Ishikawa (cell line): ENCODE measurements at regions not wholly inside any gene's neighbourhood (a gene's known extent, or its start where the extent isn't known, plus 50 kb on each side); places are given as distances from the start of the nearest gene placed in this dataset.

ENCODE experiments used
- CEBPB ChIP-seq: IDR thresholded peaks from 2 replicates; pipeline ENCODE4 v1.6.1; 2012
- CREB1 ChIP-seq: IDR thresholded peaks from 2 replicates; pipeline ENCODE4 v1.6.1; 2012; ENCODE audit warnings: low read depth
- EGR1 ChIP-seq: IDR thresholded peaks from 2 replicates; pipeline ENCODE4 v1.6.1; 2012
- EP300 ChIP-seq: IDR thresholded peaks from 2 replicates; pipeline ENCODE4 v1.6.1; 2012; ENCODE audit warnings: borderline replicate concordance
- FOXM1 ChIP-seq: IDR thresholded peaks from 2 replicates; pipeline ENCODE4 v1.6.1; 2012; ENCODE audit warnings: low read depth, borderline replicate concordance
- NFIC ChIP-seq: IDR thresholded peaks from 2 replicates; pipeline ENCODE4 v1.6.1; 2012
- RAD21 ChIP-seq: IDR thresholded peaks from 2 replicates; pipeline ENCODE4 v1.6.1; 2012; ENCODE audit warnings: low read depth
- TAF1 ChIP-seq: IDR thresholded peaks from 2 replicates; pipeline ENCODE4 v1.6.1; 2012; ENCODE audit warnings: low read depth, mild to moderate bottlenecking
- TCF12 ChIP-seq: IDR thresholded peaks from 2 replicates; pipeline ENCODE4 v1.6.1; 2012; ENCODE audit warnings: low read depth
- YY1 ChIP-seq: IDR thresholded peaks from 2 replicates; pipeline ENCODE4 v1.6.1; 2012; ENCODE audit warnings: low read depth
- ZBTB7A ChIP-seq: IDR thresholded peaks from 2 replicates; pipeline ENCODE4 v1.6.1; 2012; ENCODE audit warnings: low read depth
- TF ChIP-seq, protein P1 (sequence below): IDR thresholded peaks from 2 replicates; pipeline ENCODE4 v1.6.1; 2012; ENCODE audit warnings: low read depth, mild to moderate bottlenecking
- TF ChIP-seq, protein P2 (sequence below): IDR thresholded peaks from 2 replicates; pipeline ENCODE4 v1.6.1; 2012
- TF ChIP-seq, protein P3 (sequence below): IDR thresholded peaks from 2 replicates; pipeline ENCODE4 v1.6.1; 2012

- TF ChIP-seq CREB1 (no peak), EGR1 (no peak), FOXM1 (no peak), RAD21 (no peak), CEBPB (no peak), EP300 (no peak), NFIC (no peak), TAF1 (no peak), YY1 (no peak), TCF12 (no peak), ZBTB7A (no peak)
- TF ChIP-seq, protein P1, sequence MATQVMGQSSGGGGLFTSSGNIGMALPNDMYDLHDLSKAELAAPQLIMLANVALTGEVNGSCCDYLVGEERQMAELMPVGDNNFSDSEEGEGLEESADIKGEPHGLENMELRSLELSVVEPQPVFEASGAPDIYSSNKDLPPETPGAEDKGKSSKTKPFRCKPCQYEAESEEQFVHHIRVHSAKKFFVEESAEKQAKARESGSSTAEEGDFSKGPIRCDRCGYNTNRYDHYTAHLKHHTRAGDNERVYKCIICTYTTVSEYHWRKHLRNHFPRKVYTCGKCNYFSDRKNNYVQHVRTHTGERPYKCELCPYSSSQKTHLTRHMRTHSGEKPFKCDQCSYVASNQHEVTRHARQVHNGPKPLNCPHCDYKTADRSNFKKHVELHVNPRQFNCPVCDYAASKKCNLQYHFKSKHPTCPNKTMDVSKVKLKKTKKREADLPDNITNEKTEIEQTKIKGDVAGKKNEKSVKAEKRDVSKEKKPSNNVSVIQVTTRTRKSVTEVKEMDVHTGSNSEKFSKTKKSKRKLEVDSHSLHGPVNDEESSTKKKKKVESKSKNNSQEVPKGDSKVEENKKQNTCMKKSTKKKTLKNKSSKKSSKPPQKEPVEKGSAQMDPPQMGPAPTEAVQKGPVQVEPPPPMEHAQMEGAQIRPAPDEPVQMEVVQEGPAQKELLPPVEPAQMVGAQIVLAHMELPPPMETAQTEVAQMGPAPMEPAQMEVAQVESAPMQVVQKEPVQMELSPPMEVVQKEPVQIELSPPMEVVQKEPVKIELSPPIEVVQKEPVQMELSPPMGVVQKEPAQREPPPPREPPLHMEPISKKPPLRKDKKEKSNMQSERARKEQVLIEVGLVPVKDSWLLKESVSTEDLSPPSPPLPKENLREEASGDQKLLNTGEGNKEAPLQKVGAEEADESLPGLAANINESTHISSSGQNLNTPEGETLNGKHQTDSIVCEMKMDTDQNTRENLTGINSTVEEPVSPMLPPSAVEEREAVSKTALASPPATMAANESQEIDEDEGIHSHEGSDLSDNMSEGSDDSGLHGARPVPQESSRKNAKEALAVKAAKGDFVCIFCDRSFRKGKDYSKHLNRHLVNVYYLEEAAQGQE = no peak
- TF ChIP-seq, protein P2, sequence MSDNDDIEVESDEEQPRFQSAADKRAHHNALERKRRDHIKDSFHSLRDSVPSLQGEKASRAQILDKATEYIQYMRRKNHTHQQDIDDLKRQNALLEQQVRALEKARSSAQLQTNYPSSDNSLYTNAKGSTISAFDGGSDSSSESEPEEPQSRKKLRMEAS = no peak
- TF ChIP-seq, protein P3, sequence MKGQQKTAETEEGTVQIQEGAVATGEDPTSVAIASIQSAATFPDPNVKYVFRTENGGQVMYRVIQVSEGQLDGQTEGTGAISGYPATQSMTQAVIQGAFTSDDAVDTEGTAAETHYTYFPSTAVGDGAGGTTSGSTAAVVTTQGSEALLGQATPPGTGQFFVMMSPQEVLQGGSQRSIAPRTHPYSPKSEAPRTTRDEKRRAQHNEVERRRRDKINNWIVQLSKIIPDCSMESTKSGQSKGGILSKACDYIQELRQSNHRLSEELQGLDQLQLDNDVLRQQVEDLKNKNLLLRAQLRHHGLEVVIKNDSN = no peak
Observed at GRCh38 chr4:132669786-132670185, 479.3 kb upstream of the PCDH10 start.
